GM13977 (cell line): ENCODE measurements at regions not wholly inside any gene's neighbourhood (a gene's known extent, or its start where the extent isn't known, plus 50 kb on each side); places are given as distances from the start of the nearest gene placed in this dataset.
"Not testable (repeated sequence)": the region's sequence is repeated elsewhere in the genome, so short reads cannot be mapped to it uniquely, and the experiment has no call there.

Experiments used
- DNase-seq: peaks from one replicate; pipeline ENCODE4 v3.0.0; 2012; ENCODE audit warnings: low spot score
- CTCF ChIP-seq: IDR thresholded peaks from 2 replicates; pipeline ENCODE4 v1.5.1; 2012; ENCODE audit warnings: mild to moderate bottlenecking, control low read depth; ENCODE audit not compliant: insufficient read depth; ENCODE audit errors: extremely low read depth, missing control alignments
- in situ Hi-C: fragments of 300-500 bp; cut with MboI; formaldehyde crosslinking; loops from one replicate; pipeline ENCODE4 v1.12.0; 2022; ENCODE audit warnings: low sequenced_read_pairs, low pct_unique_long_range_greater_than_20kb, mixed read lengths, inconsistent platforms; ENCODE audit not compliant: unreplicated experiment

GRCh38 chr12:5110345-5110744 is 66.7 kb downstream of the KCNA5 start:
- TF ChIP-seq CTCF, result no peak
- in situ Hi-C loops, result no loop called here
- no peak for DNase-seq

GRCh38 chr12:5114436-5114835 is 70.8 kb downstream of the KCNA5 start:
- DNase-seq, result no peak
- no peak for TF ChIP-seq CTCF
- in situ Hi-C loops, result no loop called here

GRCh38 chr12:5121784-5122183 is 78.1 kb downstream of the KCNA5 start:
- in situ Hi-C loops, result not testable (repeated sequence)

GRCh38 chr12:5122256-5122831 is 78.7 kb downstream of the KCNA5 start:
- DNase-seq, in situ Hi-C loops: not testable (repeated sequence)

More at GRCh38 chr12:5121784-5122183, 78.1 kb downstream of the KCNA5 start:
- DNase-seq, result not testable (repeated sequence)

- DNase-seq, result no peak
- no peak for TF ChIP-seq CTCF
- in situ Hi-C loops, result no loop called here
Observed at GRCh38 chr12:5123921-5124320, 80.2 kb downstream of the KCNA5 start.

GRCh38 chr12:5124401-5124800 is 80.7 kb downstream of the KCNA5 start:
- in situ Hi-C loops, result no loop called here
- no peak for TF ChIP-seq CTCF
- DNase-seq, result no peak

GRCh38 chr12:5134861-5135525 is 91.3 kb downstream of the KCNA5 start:
- no peak for TF ChIP-seq CTCF
- DNase-seq, result no peak
- in situ Hi-C loops, result no loop called here

GRCh38 chr12:5138256-5138655 is 94.6 kb downstream of the KCNA5 start:
- TF ChIP-seq CTCF, result no peak
- no peak for DNase-seq
- in situ Hi-C loops, result no loop called here
